GM12872 (cell line): ENCODE measurements at regions not wholly inside any gene's neighbourhood (a gene's known extent, or its start where the extent isn't known, plus 50 kb on each side); places are given as distances from the start of the nearest gene placed in this dataset.

Experiments
- TF ChIP-seq, protein P1 (sequence below): IDR thresholded peaks from 3 replicates; pipeline ENCODE4 v1.5.1; 2011; ENCODE audit warnings: low read depth, mild to moderate bottlenecking, low read length, moderate library complexity; ENCODE audit not compliant: insufficient read depth

DNA sequence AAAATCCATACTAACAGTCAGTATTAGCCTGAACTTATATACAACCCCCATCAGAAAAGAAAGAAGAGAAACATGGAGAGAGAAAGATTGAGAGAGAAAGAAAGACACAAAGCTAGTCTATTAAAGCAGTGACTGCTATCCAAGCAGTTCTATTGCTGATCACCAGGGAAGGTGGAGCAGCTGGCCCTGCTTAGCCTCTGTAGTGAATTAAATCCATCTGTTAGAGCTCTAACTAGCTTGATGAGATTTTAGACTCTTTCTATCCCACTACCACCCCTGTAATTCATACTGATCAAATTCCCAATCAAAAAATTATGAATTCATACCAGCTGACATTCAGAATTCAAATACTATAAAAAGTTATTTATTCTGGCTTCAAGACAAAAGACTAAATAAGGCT is 486.0 kb upstream of the LRRN3 start:
- TF ChIP-seq, protein P1, sequence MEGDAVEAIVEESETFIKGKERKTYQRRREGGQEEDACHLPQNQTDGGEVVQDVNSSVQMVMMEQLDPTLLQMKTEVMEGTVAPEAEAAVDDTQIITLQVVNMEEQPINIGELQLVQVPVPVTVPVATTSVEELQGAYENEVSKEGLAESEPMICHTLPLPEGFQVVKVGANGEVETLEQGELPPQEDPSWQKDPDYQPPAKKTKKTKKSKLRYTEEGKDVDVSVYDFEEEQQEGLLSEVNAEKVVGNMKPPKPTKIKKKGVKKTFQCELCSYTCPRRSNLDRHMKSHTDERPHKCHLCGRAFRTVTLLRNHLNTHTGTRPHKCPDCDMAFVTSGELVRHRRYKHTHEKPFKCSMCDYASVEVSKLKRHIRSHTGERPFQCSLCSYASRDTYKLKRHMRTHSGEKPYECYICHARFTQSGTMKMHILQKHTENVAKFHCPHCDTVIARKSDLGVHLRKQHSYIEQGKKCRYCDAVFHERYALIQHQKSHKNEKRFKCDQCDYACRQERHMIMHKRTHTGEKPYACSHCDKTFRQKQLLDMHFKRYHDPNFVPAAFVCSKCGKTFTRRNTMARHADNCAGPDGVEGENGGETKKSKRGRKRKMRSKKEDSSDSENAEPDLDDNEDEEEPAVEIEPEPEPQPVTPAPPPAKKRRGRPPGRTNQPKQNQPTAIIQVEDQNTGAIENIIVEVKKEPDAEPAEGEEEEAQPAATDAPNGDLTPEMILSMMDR = no peak

DNA sequence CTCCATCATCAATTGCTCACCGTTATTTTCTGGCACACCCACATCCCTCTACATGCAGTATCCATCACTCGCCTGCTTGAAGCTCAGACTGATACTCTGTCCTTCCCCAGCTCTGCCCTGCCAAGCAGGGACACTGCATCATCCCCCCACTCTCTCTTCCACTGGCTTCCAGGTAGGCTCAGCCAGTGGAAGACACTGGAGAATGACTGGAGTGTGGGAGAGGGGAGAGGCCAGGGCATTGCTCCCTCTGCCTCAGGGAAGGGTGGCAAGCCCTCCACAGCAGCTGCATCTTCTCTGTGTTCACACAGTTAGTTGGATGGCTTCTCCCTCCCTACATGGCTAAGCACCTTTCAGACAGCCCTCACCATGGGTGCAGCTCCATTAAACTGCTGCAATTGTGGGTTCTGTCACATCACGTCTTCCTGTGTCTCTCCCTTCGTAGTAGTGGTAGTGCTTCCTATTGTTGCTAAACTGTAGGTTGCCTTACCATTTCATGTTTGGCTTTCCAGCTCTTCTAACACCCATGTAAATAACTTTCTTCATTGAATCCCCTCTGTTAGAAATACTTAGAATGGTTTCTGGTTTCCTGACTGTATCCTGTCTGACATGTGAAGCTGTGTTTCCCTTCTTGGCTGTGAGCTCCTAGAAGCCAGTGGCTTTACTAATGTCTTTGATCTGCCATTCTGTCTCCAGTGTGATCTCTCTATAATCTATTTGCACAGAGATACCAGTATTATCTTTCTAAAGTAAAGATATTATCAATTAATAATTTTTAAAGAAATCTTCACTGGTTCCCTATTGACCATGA is 483.7 kb upstream of the LRRN3 start:
- TF ChIP-seq, protein P1 = no peak

DNA sequence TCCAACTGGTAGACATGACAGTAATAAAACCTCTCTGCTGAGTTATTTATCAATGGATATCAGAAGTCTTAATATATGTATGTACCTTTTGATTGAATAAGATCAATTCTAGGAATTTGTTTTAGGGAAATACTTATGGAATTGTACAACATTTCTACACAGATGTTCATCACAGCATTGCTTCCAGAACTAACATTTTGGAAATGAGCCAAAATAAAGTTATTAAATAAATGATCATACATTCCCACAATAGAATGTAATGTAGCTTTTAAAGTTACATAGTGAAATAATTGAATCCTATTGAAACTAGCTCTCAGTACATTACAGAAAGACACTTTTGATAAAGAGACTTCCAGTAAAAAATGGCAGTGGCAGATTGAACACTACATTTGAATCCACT is 481.6 kb upstream of the LRRN3 start:
- TF ChIP-seq, protein P1 = no peak

DNA sequence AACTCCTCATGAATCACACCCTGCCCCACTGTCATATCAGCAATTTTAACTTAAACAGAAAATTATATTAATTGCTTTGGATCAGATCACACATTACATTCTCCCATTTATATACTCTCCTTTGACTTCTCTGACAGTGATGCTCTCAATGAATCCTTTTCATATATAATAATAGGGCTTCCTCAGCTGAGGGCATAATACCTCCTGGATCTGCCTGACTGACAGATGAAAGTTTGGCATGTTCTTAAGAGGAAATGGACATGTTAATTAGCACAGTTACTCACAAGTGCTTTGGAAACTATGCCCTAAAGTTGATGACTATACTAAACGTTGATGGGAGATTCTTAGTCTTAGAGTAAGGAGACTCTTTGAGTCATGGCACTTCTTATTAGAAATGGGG is 478.2 kb upstream of the LRRN3 start:
- TF ChIP-seq, protein P1 = no peak
